HEK293 (cell line): ENCODE measurements at regions not wholly inside any gene's neighbourhood (a gene's known extent, or its start where the extent isn't known, plus 50 kb on each side); places are given as distances from the start of the nearest gene placed in this dataset.

Source experiments
- CTCF ChIA-PET: fragments of 350-600 bp; formaldehyde crosslinking; extraction: SDS; loops from one replicate; lab custom pipeline; 2021; ENCODE audit warnings: antibody characterized with exemption; lab: Yijun Ruan, JAX
- POLR2A ChIA-PET: fragments of 300-600 bp; formaldehyde crosslinking; extraction: SDS; loops from one replicate; lab custom pipeline; 2020; ENCODE audit warnings: antibody characterized with exemption, inconsistent platforms; lab: Yijun Ruan, JAX
- H3K27ac ChIP-seq: fragments of 200-500 bp; sonication (Bioruptor generic); 2 replicates; pipeline ENCODE4 v1.5.1; 2014; ENCODE audit warnings: low read depth, low read length, control low read depth, inconsistent platforms; ENCODE audit errors: extremely low read depth
- H3K36me3 ChIP-seq, 2 experiments: fragments of 200-500 bp in 1 of 2; sonication (Bioruptor generic) in 1 of 2; 1 replicate in 1 of 2; 2 replicates in 1 of 2; pipeline ENCODE4 v1.5.1; 2014 to 2017; ENCODE audit warnings: inconsistent platforms in 2 of 2, low read length in 2 of 2; ENCODE audit not compliant: control insufficient read depth in 2 of 2, insufficient read depth in 1 of 2
- H3K4me1 ChIP-seq: fragments of 200-500 bp; sonication (Bioruptor generic); 2 replicates; pipeline ENCODE4 v1.5.1; 2014; ENCODE audit warnings: mild to moderate bottlenecking, low read length, inconsistent platforms; ENCODE audit not compliant: control insufficient read depth, insufficient read depth
- H3K4me3 ChIP-seq: 2 replicates; pipeline ENCODE4 v1.5.1; 2011; ENCODE audit warnings: low read depth, mild to moderate bottlenecking, control low read depth, low read length, moderate library complexity
- H3K9me3 ChIP-seq: fragments of 200-500 bp; sonication (Bioruptor generic); 2 replicates; pipeline ENCODE4 v1.5.1; 2014; ENCODE audit warnings: low read depth, low read length, inconsistent platforms; ENCODE audit not compliant: control insufficient read depth, insufficient read depth
- BCL11B ChIP-seq: fragments of 450-650 bp; formaldehyde crosslinking; IDR thresholded peaks from 2 replicates; pipeline ENCODE4 v1.5.1; 2016; ENCODE audit warnings: low read depth, missing biosample characterization, missing genetic modification characterization
- BCL6B ChIP-seq: fragments of 450-650 bp; formaldehyde crosslinking; IDR thresholded peaks from 2 replicates; pipeline ENCODE4 v1.5.1; 2017; ENCODE audit warnings: missing biosample characterization, missing genetic modification characterization
- IKZF3 ChIP-seq: fragments of 450-650 bp; IDR thresholded peaks from 2 replicates; pipeline ENCODE4 v1.5.0; 2018; ENCODE audit warnings: missing biosample characterization, mild to moderate bottlenecking, missing genetic modification characterization, moderate library complexity
- KLF8 ChIP-seq: fragments of 450-650 bp; formaldehyde crosslinking; IDR thresholded peaks from 2 replicates; pipeline ENCODE4 v1.5.1; 2016; ENCODE audit warnings: missing biosample characterization, missing genetic modification characterization
- PRDM4 ChIP-seq: fragments of 450-650 bp; formaldehyde crosslinking; IDR thresholded peaks from 2 replicates; pipeline ENCODE4 v1.5.1; 2017; ENCODE audit warnings: missing biosample characterization, missing genetic modification characterization
- SP2 ChIP-seq: fragments of 450-650 bp; formaldehyde crosslinking; IDR thresholded peaks from 2 replicates; pipeline ENCODE4 v1.5.1; 2016; ENCODE audit warnings: missing biosample characterization, missing genetic modification characterization
- ZBTB48 ChIP-seq: fragments of 450-650 bp; formaldehyde crosslinking; IDR thresholded peaks from 2 replicates; pipeline ENCODE4 v1.5.1; 2016; ENCODE audit warnings: missing biosample characterization, missing genetic modification characterization
- ZEB2 ChIP-seq: fragments of 450-650 bp; formaldehyde crosslinking; IDR thresholded peaks from 2 replicates; pipeline ENCODE4 v1.5.1; 2016; ENCODE audit warnings: missing biosample characterization, missing genetic modification characterization
- ZNF266 ChIP-seq: fragments of 450-650 bp; formaldehyde crosslinking; IDR thresholded peaks from 2 replicates; pipeline ENCODE4 v1.5.1; 2016; ENCODE audit warnings: missing biosample characterization, missing genetic modification characterization, low read depth
- ZNF621 ChIP-seq: fragments of 450-650 bp; formaldehyde crosslinking; IDR thresholded peaks from 2 replicates; pipeline ENCODE4 v1.5.1; 2017; ENCODE audit warnings: missing biosample characterization, missing genetic modification characterization
- ZNF624 ChIP-seq: fragments of 450-650 bp; formaldehyde crosslinking; IDR thresholded peaks from 2 replicates; pipeline ENCODE4 v1.5.1; 2017; ENCODE audit warnings: missing biosample characterization, missing genetic modification characterization
- ZNF639 ChIP-seq: fragments of 450-650 bp; formaldehyde crosslinking; IDR thresholded peaks from 2 replicates; pipeline ENCODE4 v1.5.1; 2016; ENCODE audit warnings: missing biosample characterization, missing genetic modification characterization
- ZNF654 ChIP-seq: fragments of 450-650 bp; formaldehyde crosslinking; IDR thresholded peaks from 2 replicates; pipeline ENCODE4 v1.5.1; 2016; ENCODE audit warnings: low read depth, missing biosample characterization, missing genetic modification characterization
- ZNF660 ChIP-seq: fragments of 450-650 bp; IDR thresholded peaks from 2 replicates; pipeline ENCODE4 v1.5.1; 2018; ENCODE audit warnings: missing biosample characterization, mild to moderate bottlenecking, missing genetic modification characterization
- ZNF768 ChIP-seq: fragments of 450-650 bp; formaldehyde crosslinking; IDR thresholded peaks from 2 replicates; pipeline ENCODE4 v1.5.1; 2018; ENCODE audit warnings: missing biosample characterization, mild to moderate bottlenecking, missing genetic modification characterization
- ZNF830 ChIP-seq: fragments of 450-650 bp; IDR thresholded peaks from 2 replicates; pipeline ENCODE4 v1.5.0; 2018; ENCODE audit warnings: missing biosample characterization, missing genetic modification characterization, low read depth, mild to moderate bottlenecking, moderate library complexity
- ZSCAN16 ChIP-seq: fragments of 450-650 bp; formaldehyde crosslinking; IDR thresholded peaks from 2 replicates; pipeline ENCODE4 v1.5.1; 2016; ENCODE audit warnings: missing biosample characterization, missing genetic modification characterization
- TF ChIP-seq, protein P1 (sequence below): fragments of 450-650 bp; formaldehyde crosslinking; IDR thresholded peaks from 2 replicates; pipeline ENCODE4 v1.5.1; 2016; ENCODE audit warnings: missing biosample characterization, missing genetic modification characterization
- TF ChIP-seq, protein P2 (sequence below): fragments of 450-650 bp; formaldehyde crosslinking; IDR thresholded peaks from 2 replicates; pipeline ENCODE4 v1.5.1; 2016; ENCODE audit warnings: missing biosample characterization, missing genetic modification characterization
- TF ChIP-seq, protein P3 (sequence below): fragments of 450-650 bp; formaldehyde crosslinking; IDR thresholded peaks from 2 replicates; pipeline ENCODE4 v1.5.1; 2017; ENCODE audit warnings: missing biosample characterization, missing genetic modification characterization
- TF ChIP-seq, protein P4 (sequence below): fragments of 450-650 bp; formaldehyde crosslinking; IDR thresholded peaks from 2 replicates; pipeline ENCODE4 v1.5.1; 2016; ENCODE audit warnings: missing biosample characterization, missing genetic modification characterization

DNA sequence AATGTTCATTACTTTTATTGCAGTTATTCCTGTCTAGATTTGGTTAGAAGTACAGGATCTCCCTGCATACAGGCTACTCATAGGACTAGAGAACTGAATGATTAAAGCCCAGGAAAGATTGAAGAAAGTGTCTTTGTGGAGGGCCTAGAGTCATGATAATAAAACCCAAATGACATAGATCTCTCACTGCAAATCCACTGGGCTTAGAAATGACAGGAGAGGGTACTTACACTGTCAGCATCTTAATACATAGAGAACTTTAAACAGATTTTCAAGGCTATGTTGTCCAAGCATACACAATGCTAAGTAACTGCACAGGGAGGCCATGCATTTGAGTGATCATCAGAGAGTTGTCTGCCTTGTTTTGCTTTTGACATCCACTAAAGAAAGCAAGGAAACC lies 383.8 kb upstream of the MAP3K7 start:
- H3K4me1 ChIP-seq = no peaks in the 10 kb centered on the region
- H3K9me3 ChIP-seq = no peaks in the 10 kb centered on the region
- ChIA-PET POLR2A (no interaction called here), CTCF (no interaction called here)
- H3K36me3 ChIP-seq = no peaks in the 10 kb centered on the region
- TF ChIP-seq ZNF266 (tag by site-specific recombination) = no peak
- no peak for TF ChIP-seq ZNF639
- TF ChIP-seq, protein P1, sequence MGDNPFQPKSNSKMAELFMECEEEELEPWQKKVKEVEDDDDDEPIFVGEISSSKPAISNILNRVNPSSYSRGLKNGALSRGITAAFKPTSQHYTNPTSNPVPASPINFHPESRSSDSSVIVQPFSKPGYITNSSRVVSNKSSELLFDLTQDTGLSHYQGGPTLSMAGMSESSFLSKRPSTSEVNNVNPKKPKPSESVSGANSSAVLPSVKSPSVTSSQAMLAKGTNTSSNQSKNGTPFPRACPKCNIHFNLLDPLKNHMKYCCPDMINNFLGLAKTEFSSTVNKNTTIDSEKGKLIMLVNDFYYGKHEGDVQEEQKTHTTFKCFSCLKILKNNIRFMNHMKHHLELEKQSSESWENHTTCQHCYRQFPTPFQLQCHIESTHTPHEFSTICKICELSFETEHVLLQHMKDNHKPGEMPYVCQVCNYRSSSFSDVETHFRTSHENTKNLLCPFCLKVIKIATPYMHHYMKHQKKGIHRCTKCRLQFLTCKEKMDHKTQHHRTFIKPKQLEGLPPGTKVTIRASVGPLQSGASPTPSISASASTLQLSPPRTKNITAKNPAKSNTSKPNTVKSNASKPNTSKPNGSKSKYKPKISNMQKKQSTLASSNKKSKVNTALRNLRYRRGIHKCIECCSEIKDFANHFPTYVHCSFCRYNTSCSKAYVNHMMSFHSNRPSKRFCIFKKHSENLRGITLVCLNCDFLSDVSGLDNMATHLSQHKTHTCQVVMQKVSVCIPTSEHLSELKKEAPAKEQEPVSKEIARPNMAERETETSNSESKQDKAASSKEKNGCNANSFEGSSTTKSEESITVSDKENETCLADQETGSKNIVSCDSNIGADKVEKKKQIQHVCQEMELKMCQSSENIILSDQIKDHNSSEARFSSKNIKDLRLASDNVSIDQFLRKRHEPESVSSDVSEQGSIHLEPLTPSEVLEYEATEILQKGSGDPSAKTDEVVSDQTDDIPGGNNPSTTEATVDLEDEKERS (tag by site-specific recombination) = no peak
- no peak for TF ChIP-seq SP2 (tag by site-specific recombination)
- no peak for TF ChIP-seq ZNF621 (tag by site-specific recombination)
- no peak for TF ChIP-seq BCL11B (tag by site-specific recombination)
- TF ChIP-seq ZNF830 (tag by site-specific recombination) = no peak
- TF ChIP-seq IKZF3 = no peak
- no peak for TF ChIP-seq BCL6B (tag by site-specific recombination)
- TF ChIP-seq ZNF654 (tag by site-specific recombination) = no peak
- H3K27ac ChIP-seq = no peak overlapping the region
- H3K4me3 ChIP-seq = no peak overlapping the region

DNA sequence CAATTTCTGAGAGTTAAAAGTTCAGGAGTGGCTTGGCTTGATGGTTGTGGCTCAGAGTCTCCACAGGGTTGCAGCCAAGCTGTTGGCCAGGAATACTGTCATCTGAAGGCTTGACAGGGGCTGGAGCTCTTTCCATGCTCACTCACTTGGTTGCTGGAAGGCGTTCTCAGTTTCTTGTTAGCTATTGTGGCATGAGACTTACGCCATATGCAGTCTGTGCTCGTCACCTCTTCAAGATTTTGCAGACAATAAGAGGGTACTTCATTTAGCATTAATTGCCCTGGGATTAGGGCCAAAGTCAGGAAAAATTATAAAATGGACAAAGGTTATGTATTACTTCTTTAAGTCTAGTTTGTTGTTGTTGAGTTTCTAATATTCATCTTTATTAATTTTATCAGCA lies 380.6 kb upstream of the MAP3K7 start:
- no peaks in the 10 kb centered on the region for H3K4me1 ChIP-seq
- TF ChIP-seq, protein P2, sequence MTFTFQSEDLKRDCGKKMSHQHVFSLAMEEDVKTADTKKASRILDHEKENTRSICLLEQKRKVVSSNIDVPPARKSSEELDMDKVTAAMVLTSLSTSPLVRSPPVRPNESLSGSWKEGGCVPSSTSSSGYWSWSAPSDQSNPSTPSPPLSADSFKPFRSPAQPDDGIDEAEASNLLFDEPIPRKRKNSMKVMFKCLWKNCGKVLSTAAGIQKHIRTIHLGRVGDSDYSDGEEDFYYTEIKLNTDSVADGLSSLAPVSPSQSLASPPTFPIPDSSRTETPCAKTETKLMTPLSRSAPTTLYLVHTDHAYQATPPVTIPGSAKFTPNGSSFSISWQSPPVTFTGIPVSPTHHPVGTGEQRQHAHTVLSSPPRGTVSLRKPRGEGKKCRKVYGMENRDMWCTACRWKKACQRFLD (tag by site-specific recombination) = no peak
- TF ChIP-seq ZNF660 (tag by site-specific recombination) (no peak), ZEB2 (tag by site-specific recombination) (no peak), ZNF768 (tag by site-specific recombination) (no peak), ZSCAN16 (tag by site-specific recombination) (no peak), KLF8 (tag by site-specific recombination) (no peak), PRDM4 (tag by site-specific recombination) (no peak), ZBTB48 (tag by site-specific recombination) (no peak), ZNF624 (no peak)
- TF ChIP-seq, protein P3, sequence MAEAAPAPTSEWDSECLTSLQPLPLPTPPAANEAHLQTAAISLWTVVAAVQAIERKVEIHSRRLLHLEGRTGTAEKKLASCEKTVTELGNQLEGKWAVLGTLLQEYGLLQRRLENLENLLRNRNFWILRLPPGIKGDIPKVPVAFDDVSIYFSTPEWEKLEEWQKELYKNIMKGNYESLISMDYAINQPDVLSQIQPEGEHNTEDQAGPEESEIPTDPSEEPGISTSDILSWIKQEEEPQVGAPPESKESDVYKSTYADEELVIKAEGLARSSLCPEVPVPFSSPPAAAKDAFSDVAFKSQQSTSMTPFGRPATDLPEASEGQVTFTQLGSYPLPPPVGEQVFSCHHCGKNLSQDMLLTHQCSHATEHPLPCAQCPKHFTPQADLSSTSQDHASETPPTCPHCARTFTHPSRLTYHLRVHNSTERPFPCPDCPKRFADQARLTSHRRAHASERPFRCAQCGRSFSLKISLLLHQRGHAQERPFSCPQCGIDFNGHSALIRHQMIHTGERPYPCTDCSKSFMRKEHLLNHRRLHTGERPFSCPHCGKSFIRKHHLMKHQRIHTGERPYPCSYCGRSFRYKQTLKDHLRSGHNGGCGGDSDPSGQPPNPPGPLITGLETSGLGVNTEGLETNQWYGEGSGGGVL (tag by site-specific recombination) = no peak
- TF ChIP-seq, protein P4, sequence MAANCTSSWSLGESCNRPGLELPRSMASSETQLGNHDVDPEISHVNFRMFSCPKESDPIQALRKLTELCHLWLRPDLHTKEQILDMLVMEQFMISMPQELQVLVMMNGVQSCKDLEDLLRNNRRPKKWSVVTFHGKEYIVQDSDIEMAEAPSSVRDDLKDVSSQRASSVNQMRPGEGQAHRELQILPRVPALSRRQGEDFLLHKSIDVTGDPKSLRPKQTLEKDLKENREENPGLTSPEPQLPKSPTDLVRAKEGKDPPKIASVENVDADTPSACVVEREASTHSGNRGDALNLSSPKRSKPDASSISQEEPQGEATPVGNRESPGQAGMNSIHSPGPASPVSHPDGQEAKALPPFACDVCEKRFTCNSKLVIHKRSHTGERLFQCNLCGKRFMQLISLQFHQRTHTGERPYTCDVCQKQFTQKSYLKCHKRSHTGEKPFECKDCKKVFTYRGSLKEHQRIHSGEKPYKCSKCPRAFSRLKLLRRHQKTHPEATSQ = no peak
- ChIA-PET CTCF (interaction anchor here (1.2 to 1.4 kb wide), 2 partner anchors 27 to 46 kb away, joined by 3 to 6 read pairs; no protein-coding TSS in a partner anchor), POLR2A (no interaction called here)
- no peak overlapping the region for H3K4me3 ChIP-seq
- H3K9me3 ChIP-seq = no peaks in the 10 kb centered on the region; the same call in 1 of the 2 replicates
- no peaks in the 10 kb centered on the region for H3K36me3 ChIP-seq
- H3K27ac ChIP-seq = no peak overlapping the region
